ENCODE measurements at regions not wholly inside any gene's neighbourhood (a gene's known extent, or its start where the extent isn't known, plus 50 kb on each side); places are given as distances from the start of the nearest gene placed in this dataset.

- no peaks in the 10 kb centered on the region for H3K36me3 ChIP-seq (ENCODE audit: control insufficient read depth in 2 of 2, extremely low read depth in 1 of 2, insufficient read depth in 2 of 2, low read length in 2 of 2)
- no peaks in the 10 kb centered on the region for H3K4me1 ChIP-seq (ENCODE audit: control insufficient read depth, extremely low read depth, insufficient read depth, low read length)
- H3K79me2 ChIP-seq (ENCODE audit: control insufficient read depth, insufficient read depth, low read length), result no peaks in the 10 kb centered on the region
- H4K20me1 ChIP-seq (replicated peaks; ENCODE audit: control insufficient read depth, extremely low read depth, insufficient read depth, low read length), result no peaks in the 10 kb centered on the region
- TF ChIP-seq MYC (IDR thresholded peaks at IDR 0.05; ENCODE audit: low read depth, low read length) (no peak), POLR2A (IDR thresholded peaks at IDR 0.05; ENCODE audit: low read depth, low read length) (no peak), CTCF (IDR thresholded peaks at IDR 0.05; ENCODE audit: extremely low read depth in 1 of 2, insufficient read depth in 1 of 2, low read depth in 1 of 2, low read length in 2 of 2) (no peak), GATA2 (IDR thresholded peaks at IDR 0.05; ENCODE audit: insufficient read depth, insufficient read length, low read depth, low read length) (no peak), JUN (IDR thresholded peaks at IDR 0.05; ENCODE audit: borderline replicate concordance, insufficient read depth, insufficient read length, low read depth) (no peak), EZH2 (IDR thresholded peaks at IDR 0.05; ENCODE audit: borderline replicate concordance, low read depth, low read length, severe bottlenecking) (no peak), FOS (IDR thresholded peaks at IDR 0.05; ENCODE audit: borderline replicate concordance, insufficient read depth, low read length) (no peak), POLR2AphosphoS5 (IDR thresholded peaks at IDR 0.05; ENCODE audit: insufficient read depth, low read depth, low read length) (no peak), MAX (IDR thresholded peaks at IDR 0.05; ENCODE audit: insufficient read depth, insufficient read length) (no peak)
- H3K9me1 ChIP-seq (replicated peaks; ENCODE audit: control insufficient read depth, extremely low read depth, insufficient read depth, low read length), result no peaks in the 10 kb centered on the region
- FAIRE-seq (no peak), DNase-seq (ENCODE audit: low read depth, low spot score) (no peak)
- H3K4me3 ChIP-seq (replicated peaks in 1 of 3; ENCODE audit: insufficient read depth in 1 of 3, low read depth in 1 of 3, low read length in 3 of 3), result no peak overlapping the region
- POLR2A ChIA-PET, result no interaction called here
- intact Hi-C loops (cut with micrococcal nuclease), result no loop called here
- peaks cover 6 to 24% of the 10 kb centered on the region in 2 experiments for H3K27me3 ChIP-seq (ENCODE audit: control insufficient read depth in 2 of 2, insufficient read depth in 2 of 2, low read length in 2 of 2)
- no peak overlapping the region for H3K27ac ChIP-seq (ENCODE audit: insufficient read depth, low read depth, low read length)
- H3K4me2 ChIP-seq (ENCODE audit: insufficient read depth, low read length), result no peak overlapping the region
- H2AFZ ChIP-seq (ENCODE audit: low read depth, low read length), result no peak overlapping the region
- H3K9ac ChIP-seq (replicated peaks; ENCODE audit: extremely low read depth, insufficient read depth, low read length), result no peak overlapping the region
- BruUV-seq (replicated peaks), result no TSS peak
- dilution Hi-C loops (cut with MboI; ENCODE audit: extremely low pct_ligation_motif_present, low sequenced_read_pairs), result no loop called here
- CTCF ChIA-PET, result no interaction called here
- H3K9me3 ChIP-seq (replicated peaks; ENCODE audit: control insufficient read depth, insufficient read depth, low read length), result no peaks in the 10 kb centered on the region
Measured at GRCh38 chr6:17002123-17002522, 99.7 kb upstream of the STMND1 start.

Measured in endothelial cell of umbilical vein (primary cell).